HG02884 (cell line): ENCODE measurements at regions not wholly inside any gene's neighbourhood (a gene's known extent, or its start where the extent isn't known, plus 50 kb on each side); places are given as distances from the start of the nearest gene placed in this dataset.
"Not testable (repeated sequence)": the region's sequence is repeated elsewhere in the genome, so short reads cannot be mapped to it uniquely, and the experiment has no call there.

Experiments used
- ATAC-seq: cut with Tn5 transposase; IDR thresholded peaks from one replicate; pipeline ENCODE4 v1.9.1; 2021; ENCODE audit warnings: mild to moderate bottlenecking, moderate library complexity; ENCODE audit not compliant: unreplicated experiment

- ATAC-seq: no peak
Observed at GRCh38 chr22:17318817-17319216, 50.4 kb upstream of the CECR2 start.

DNA sequence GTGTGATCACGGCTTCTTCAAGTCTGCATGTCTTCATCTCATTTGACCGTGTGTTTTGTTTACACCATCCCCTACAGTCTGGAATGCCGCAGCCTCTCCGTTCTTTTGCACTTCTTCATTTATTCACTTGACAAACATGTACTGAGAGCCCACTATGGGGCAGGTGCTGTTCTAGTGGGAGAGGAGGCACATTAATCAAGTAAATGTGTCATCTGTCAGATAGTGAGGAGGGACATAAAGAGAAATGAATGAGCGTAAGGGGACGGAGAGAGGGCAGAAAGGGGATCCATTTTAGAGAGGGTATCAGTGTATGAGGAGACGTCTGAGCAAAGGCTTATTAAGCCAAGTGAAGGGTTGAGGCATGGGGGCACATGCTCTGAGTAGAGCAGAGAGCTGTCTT lies 54.0 kb upstream of the CECR2 start:
- ATAC-seq: no peak

- ATAC-seq: no peak
Observed at GRCh38 chr22:17314487-17314886, 54.8 kb upstream of the CECR2 start.

GRCh38 chr22:17313626-17314025 lies 55.6 kb upstream of the CECR2 start:
- no peak for ATAC-seq

- no peak for ATAC-seq
Observed at GRCh38 chr22:17307566-17307965, 61.7 kb upstream of the CECR2 start.

DNA sequence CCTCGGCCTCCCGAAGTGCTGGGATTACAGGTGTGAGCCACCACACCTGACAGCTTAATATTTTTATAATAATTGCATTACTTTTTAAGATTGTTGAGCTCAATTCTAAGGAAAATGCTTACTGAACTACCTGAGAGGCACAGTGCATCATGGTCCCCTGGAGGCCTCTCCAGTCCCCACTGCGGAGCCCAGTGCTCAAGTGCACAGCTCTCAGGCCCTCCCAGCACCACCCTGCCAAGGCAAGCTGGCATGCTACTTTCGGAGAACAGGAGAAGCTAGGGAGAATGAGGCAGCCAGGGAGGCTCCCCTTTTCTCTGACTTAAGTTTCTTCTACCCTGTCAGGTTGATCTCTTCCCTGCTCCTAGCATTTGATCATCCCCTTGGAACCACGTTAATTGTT lies 64.2 kb upstream of the CECR2 start:
- ATAC-seq: no peak

GRCh38 chr22:17303840-17304779 lies 65.2 kb upstream of the CECR2 start:
- peak; percentile 96 for ATAC-seq

- no peak for ATAC-seq
Observed at GRCh38 chr22:17303441-17303839, 65.8 kb upstream of the CECR2 start.

GRCh38 chr22:17302616-17303015 lies 66.6 kb upstream of the CECR2 start:
- ATAC-seq: no peak

- ATAC-seq: no peak
Observed at GRCh38 chr22:17300926-17301325, 68.3 kb upstream of the CECR2 start.

DNA sequence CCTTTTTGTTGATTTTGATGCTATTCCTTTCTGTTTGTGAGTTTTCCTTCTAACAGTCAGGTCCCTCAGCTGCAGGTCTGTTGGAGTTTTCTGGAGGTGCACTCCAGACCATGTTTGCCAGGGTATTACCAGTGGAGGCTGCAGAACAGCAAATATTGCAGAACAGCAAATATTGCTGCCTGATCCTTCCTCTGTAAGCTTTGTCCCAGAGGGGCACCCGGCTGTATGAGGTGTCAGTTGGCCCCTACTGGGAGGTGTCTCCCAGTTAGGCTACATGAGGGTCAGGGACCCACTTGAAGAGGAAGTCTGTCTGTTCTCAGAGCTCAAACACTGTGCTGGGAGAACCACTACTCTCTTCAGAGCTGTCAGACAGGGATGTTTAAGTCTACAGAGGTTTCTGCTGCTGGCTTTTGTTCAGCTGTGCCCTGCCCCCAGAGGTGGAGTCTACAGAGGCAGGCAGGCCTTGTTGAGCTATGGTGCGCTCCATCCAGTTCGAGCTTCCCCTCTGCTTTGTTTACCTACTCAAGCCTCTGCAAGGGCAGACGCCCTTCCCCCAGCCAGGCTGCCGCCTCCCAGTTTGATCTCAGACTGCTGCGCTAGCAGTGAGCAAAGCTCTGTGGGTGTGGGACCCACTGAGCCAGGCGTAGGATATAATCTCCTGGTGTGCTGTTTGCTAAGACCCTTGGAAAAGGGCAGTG lies 70.3 kb upstream of the CECR2 start:
- not testable (repeated sequence) for ATAC-seq

DNA sequence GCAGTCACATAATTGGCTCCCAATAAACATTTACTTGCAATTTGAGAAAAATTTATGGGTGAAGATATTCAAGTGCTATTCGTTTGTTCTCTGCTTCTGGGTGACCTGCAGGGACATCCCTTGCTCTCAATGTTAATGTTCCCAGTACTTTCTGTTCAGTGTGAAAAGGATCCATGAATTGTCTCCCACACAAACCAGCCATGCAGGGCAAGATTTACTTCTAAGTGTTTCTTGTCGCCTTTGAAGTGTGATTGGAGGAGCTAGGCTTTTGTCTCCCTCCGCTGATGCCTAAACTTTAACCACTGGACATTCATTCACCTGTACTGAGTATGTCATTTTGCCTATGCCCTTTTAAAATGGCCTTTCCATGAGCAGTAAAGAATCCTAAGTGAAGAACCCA lies 66.4 kb upstream of the ADA2 start:
- ATAC-seq: no peak

- ATAC-seq: no peak
Observed at GRCh38 chr22:17284888-17285287, 65.7 kb upstream of the ADA2 start.

GRCh38 chr22:17284466-17284865 lies 65.2 kb upstream of the ADA2 start:
- ATAC-seq: no peak

DNA sequence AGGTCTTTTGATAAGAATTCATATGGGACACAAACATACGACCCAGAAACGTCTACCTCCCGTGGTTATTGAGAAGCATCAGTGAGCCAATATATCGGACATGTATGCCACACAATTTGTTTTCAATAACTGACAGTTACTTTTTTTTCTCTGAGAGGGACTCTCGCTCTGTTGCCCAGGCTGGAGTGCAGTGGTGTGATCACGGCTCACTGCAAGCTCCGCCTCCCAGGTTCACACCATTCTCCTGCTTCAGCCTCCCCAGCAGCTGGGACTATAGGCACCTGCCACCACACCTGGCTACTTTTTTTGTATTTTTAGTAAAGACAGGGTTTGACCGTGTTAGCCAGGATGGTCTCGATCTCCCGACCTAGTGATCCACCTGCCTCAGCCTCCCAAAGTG lies 64.6 kb upstream of the ADA2 start:
- ATAC-seq: not testable (repeated sequence)

GRCh38 chr22:17283423-17283822 lies 64.2 kb upstream of the ADA2 start:
- no peak for ATAC-seq

DNA sequence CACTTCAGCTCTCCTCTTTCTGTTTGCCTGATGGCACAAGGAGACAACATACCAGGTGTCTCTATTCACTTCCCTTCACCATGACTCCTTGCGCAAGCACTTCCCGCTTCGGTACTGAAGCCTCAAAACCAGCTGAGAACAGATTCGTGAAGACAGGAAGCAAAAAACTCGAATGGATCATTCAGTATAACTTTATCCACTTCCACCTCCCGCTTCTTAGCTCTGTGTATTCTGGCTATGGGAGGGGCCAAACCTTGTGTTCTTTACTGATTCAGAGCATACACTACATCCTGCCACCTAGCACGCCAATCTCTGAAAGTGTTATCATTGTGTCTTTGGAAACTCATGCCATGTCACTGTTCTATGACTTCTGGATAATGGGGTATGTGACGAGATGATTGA lies 62.2 kb upstream of the ADA2 start:
- no peak for ATAC-seq

GRCh38 chr22:17281026-17281425 lies 61.8 kb upstream of the ADA2 start:
- ATAC-seq: no peak

DNA sequence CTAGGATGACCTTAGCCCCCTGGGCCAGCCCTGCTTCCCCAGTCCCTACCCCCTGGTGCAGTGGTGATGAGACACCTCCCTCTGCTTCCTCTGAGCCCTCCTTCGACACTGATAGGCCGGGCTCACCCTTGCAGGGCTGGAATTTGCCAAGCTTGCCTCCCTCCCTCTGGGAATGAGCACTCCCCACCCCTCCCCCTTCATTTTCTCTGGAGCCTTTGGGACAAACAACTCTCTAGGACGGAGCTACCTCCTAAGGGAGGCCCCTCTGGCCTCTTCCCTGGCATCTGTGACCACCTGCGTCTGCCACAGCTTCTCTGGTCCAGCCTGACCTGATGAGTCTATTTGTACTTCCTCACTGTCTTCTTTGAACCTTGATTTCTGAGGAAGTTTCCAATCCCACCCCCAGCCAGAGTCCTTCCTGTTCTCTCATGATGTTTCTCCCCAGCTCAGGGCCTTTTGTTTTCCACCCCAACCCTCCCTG lies 53.3 kb upstream of the ADA2 start:
- no peak for ATAC-seq

DNA sequence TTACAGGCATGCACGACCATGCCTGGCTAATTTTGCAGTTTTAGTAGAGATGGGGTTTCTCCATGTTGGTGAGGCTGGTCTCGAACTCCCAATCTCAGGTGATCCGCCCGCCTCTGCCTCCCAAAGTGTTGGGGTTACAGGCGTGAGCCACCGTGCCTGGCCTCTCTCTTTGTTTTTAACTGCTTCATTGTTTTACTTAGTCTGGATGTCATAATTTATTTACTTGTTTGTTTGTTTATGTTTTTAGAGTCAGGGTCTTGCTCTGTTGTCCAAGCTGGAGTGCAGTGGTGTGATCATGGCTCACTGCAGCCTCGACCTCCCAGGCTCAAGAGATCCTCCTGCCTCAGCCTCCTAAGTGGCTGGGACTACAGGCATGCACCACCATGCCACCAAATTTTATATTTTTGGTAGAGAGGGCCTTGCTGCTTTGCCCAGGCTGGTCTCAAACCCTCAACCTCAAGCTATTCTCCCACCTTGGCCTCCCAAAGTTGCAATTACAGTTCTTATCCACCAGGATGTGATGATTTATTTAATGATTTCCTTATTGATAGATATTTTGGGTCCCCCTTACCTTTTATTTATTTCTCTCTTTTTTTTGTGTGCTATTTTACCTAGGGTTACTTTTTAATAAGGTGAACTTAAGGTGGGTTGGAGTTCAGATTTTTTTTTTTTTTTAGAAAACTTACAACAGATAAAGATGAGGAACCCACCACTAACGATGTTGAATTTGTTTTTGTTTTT lies 52.6 kb upstream of the ADA2 start:
- ATAC-seq: no peak

DNA sequence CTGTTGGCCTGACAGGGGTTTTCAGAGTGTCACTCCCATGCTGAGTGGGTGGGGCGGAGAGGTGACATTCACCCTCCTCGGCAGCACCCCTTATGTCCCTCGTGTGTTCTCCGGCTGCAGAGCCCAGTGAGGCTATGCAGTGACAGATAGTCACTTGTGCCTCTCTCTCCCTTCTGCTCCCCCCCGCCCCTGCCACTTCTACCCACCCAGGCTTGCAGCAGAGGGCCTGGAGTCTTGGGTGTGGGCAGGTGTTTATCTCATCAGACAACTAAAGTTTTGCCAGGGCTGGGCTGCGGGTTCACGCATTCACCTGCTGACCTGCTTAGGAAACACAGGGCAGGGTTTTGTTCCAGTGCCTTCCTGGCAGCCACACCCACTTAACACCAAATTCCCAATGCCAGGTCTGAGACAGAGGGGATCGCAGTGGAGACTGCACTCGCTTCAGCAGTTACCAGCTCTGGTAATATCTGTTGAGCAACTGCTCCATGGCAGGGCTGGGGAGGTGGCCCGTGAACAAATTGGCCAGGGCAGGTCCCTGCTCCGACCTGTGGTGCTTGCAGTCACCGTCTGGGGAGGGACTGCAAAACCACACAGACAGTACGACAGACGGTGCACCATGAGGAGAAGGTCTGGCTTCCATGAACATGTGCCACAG lies 50.5 kb upstream of the ADA2 start:
- no peak for ATAC-seq
